Uterus (tissue), 3 donors: ENCODE measurements at regions not wholly inside any gene's neighbourhood (a gene's known extent, or its start where the extent isn't known, plus 50 kb on each side); places are given as distances from the start of the nearest gene placed in this dataset.
"Not testable (repeated sequence)": the region's sequence is repeated elsewhere in the genome, so short reads cannot be mapped to it uniquely, and the experiment has no call there.

Experiments used
- DNase-seq, 2 donors: peaks; one replicate each; pipeline ENCODE4 v3.0.0-alpha.2; 2019 to 2020
- H3K27ac ChIP-seq, 2 donors: fragments of 200-600 bp; sonication (generic); 1 replicate in 1 of 2; 2 replicates in 1 of 2; pipeline ENCODE4 v1.5.1; 2016 to 2018
- H3K27me3 ChIP-seq, 2 donors: fragments of 200-600 bp; sonication (generic); one replicate each; pipeline ENCODE4 v1.5.1; 2018 to 2019; ENCODE audit warnings: control low read depth in 1 of 2
- H3K36me3 ChIP-seq, 2 donors: fragments of 200-600 bp; sonication (generic); one replicate each; pipeline ENCODE4 v1.5.1; 2019; ENCODE audit warnings: control low read depth in 1 of 2
- H3K4me1 ChIP-seq, 2 donors: fragments of 200-600 bp; sonication (generic); one replicate each; pipeline ENCODE4 v1.5.1; 2018 to 2019; ENCODE audit warnings: control low read depth in 1 of 2
- H3K4me3 ChIP-seq, 2 donors: fragments of 200-600 bp; sonication (generic); 1 replicate in 1 of 2; 2 replicates in 1 of 2; pipeline ENCODE4 v1.5.1; 2018 to 2019; ENCODE audit warnings: mild to moderate bottlenecking in 1 of 2
- H3K9me3 ChIP-seq, 2 donors: fragments of 200-600 bp; sonication (generic); one replicate each; pipeline ENCODE4 v1.5.1; 2019; ENCODE audit warnings: control low read depth in 1 of 2
- POLR2A ChIP-seq, 2 donors: fragments of 450-650 bp; IDR thresholded peaks; one replicate each; pipeline ENCODE4 v1.6.1; 2016; ENCODE audit warnings: antibody characterized with exemption in 2 of 2, mild to moderate bottlenecking in 1 of 2, moderate library complexity in 1 of 2
- intact Hi-C: fragments of 100-400 bp; cut with DNase I; formaldehyde crosslinking; loops from one replicate; pipeline ENCODE4 v1.15.1; 2023; ENCODE audit warnings: low total_unique reads
- TF ChIP-seq, protein P1 (sequence below), 4 experiments: fragments of 200-600 bp in 2 of 4; fragments of 450-650 bp in 2 of 4; sonication (generic) in 2 of 4; IDR thresholded peaks; one replicate each; pipeline ENCODE4 v1.5.1; 2016 to 2019; ENCODE audit warnings: antibody characterized with exemption in 4 of 4, mild to moderate bottlenecking in 2 of 4, moderate library complexity in 1 of 4
- donor health status: DM: yes; HTN: yes; CAD: no.

- H3K9me3 ChIP-seq: no peaks in the 10 kb centered on the region
- intact Hi-C loops: no loop called here
- H3K4me1 ChIP-seq: no peaks in the 10 kb centered on the region
- no peak for DNase-seq
- no peaks in the 10 kb centered on the region for H3K36me3 ChIP-seq
- H3K27me3 ChIP-seq: no peaks in the 10 kb centered on the region
- H3K4me3 ChIP-seq: no peak overlapping the region
- H3K27ac ChIP-seq: no peak overlapping the region
- no peak for TF ChIP-seq POLR2A (IDR thresholded peaks at IDR 0.05)
- TF ChIP-seq, protein P1, sequence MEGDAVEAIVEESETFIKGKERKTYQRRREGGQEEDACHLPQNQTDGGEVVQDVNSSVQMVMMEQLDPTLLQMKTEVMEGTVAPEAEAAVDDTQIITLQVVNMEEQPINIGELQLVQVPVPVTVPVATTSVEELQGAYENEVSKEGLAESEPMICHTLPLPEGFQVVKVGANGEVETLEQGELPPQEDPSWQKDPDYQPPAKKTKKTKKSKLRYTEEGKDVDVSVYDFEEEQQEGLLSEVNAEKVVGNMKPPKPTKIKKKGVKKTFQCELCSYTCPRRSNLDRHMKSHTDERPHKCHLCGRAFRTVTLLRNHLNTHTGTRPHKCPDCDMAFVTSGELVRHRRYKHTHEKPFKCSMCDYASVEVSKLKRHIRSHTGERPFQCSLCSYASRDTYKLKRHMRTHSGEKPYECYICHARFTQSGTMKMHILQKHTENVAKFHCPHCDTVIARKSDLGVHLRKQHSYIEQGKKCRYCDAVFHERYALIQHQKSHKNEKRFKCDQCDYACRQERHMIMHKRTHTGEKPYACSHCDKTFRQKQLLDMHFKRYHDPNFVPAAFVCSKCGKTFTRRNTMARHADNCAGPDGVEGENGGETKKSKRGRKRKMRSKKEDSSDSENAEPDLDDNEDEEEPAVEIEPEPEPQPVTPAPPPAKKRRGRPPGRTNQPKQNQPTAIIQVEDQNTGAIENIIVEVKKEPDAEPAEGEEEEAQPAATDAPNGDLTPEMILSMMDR (IDR thresholded peaks at IDR 0.05): no peak
Observed at GRCh38 chr6:3921663-3922062, 72.5 kb downstream of the FAM50B start.

- H3K4me3 ChIP-seq, intact Hi-C loops, H3K36me3 ChIP-seq, H3K4me1 ChIP-seq, H3K9me3 ChIP-seq, H3K27ac ChIP-seq, DNase-seq, H3K27me3 ChIP-seq: not testable (repeated sequence)
Observed at GRCh38 chr6:3922619-3923018, 73.4 kb downstream of the FAM50B start.

DNA sequence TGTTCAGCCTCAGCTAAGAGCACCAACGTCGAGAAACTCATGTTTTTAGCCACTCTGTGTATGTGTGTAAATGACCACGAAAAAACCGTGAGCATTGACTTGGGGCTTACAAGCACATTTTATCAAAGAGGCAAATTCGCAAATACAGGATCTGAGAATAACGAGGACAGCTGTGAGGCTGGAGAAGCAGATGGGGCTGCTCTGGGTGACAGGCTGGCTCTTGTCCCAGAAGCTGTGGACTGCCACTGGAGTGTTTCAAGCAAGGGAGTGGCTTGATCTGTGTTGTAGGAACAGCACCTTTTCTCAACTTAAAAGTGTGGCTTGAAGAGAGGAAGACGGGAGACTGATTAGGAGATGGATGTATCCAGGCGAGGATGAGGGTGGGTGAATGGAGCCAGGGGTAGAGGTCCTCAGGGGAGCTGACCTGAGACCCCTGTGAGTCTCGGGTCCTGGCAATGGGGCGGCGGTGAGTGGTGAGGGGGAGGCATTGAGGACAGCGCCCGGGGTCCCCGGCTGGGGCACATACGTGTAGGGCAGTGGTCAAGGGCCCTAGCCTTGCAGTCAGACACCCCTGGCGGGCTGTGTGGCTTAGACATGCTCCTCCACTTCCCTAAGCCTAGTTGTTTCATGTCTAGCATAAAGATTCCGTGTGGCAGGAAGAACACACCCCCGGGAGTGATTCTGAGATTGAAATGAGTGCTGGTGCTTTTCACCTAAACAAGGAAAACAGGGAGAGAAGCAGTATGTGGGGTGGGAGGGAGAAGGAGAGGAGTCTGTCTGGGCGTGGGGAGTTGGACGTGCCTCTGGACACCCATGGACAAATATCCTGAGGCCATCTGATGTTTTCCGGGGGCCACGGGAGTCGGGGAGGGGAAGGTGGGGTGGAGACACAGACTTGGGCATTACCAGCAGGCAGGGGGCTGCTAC is 76.3 kb downstream of the FAM50B start:
- H3K36me3 ChIP-seq, H3K4me1 ChIP-seq, intact Hi-C loops, H3K4me3 ChIP-seq, H3K9me3 ChIP-seq, H3K27me3 ChIP-seq: not testable (repeated sequence)
- H3K27ac ChIP-seq: peak overlapping the region; percentile 50 to 57
- DNase-seq: peak; percentile 43 to 75

- Histone ChIP-seq H3K36me3 (no peaks in the 10 kb centered on the region), H3K27me3 (no peaks in the 10 kb centered on the region), H3K4me1 (no peaks in the 10 kb centered on the region), H3K9me3 (no peaks in the 10 kb centered on the region), H3K4me3 (no peak overlapping the region), H3K27ac (peak overlapping the region; percentile 50 to 57)
- DNase-seq: peak in 1 of 2 donors; percentile 48
- intact Hi-C loops: no loop called here
- no peak for TF ChIP-seq POLR2A (IDR thresholded peaks at IDR 0.05)
Observed at GRCh38 chr6:3926150-3926482, 76.9 kb downstream of the FAM50B start.

DNA sequence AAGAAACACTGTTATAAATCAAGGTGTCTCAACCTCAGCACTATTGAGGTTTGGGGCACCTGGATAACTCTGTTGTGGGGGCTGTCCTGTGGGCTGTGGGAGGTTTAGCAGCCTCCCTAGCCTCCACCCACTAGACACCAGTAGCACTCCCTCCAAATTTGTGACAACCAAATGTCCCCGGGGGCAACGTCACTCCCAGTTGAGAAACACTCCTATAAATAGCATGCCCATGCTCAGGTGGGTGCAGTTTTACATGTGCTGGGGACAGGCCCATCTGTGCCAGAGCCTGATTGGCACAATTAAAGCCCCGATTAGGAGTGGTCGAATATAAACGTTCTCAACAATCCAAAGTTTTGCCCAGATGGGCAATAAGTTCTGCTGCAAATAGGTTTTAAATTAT is 78.9 kb downstream of the FAM50B start:
- Histone ChIP-seq H3K27ac (no peak overlapping the region), H3K4me1 (no peaks in the 10 kb centered on the region), H3K4me3 (no peak overlapping the region), H3K36me3 (no peaks in the 10 kb centered on the region), H3K9me3 (no peaks in the 10 kb centered on the region), H3K27me3 (no peaks in the 10 kb centered on the region)
- intact Hi-C loops: no loop called here
- no peak for DNase-seq
- no peak for TF ChIP-seq POLR2A (IDR thresholded peaks at IDR 0.05)

DNA sequence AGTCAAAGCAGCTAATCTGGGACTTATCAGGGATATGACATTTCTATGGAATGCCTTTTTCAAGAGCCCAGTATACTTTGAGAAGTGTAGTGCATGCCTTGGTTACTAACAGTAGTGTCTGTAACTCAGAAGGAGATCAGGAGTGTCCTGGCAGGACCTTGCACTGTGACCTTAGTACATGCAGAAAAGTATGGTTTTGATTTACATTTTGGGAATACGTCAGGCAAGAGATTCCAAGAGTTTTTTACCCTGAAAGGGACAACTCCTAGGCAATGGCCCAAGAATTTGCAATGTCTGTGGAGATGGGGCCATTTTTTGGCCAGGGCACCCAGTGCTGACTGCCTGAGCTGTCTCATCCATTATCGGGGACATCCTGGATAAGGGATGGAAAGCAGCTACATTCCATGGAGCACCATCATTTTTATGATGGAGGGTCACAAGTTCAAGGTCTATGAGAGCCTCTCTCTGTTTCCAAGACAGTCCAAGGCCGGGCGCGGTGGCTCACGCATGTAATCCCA is 80.2 kb downstream of the FAM50B start:
- Histone ChIP-seq H3K27ac (peak overlapping the region in 1 of 2 donors; percentile 41), H3K4me1 (no peaks in the 10 kb centered on the region), H3K36me3 (no peaks in the 10 kb centered on the region), H3K9me3 (no peaks in the 10 kb centered on the region), H3K4me3 (no peak overlapping the region), H3K27me3 (no peaks in the 10 kb centered on the region)
- TF ChIP-seq POLR2A (IDR thresholded peaks at IDR 0.05): no peak
- TF ChIP-seq, protein P1 (IDR thresholded peaks at IDR 0.05): no peak
- intact Hi-C loops: no loop called here
- DNase-seq: peak; percentile 38 to 78

GRCh38 chr6:3937438-3937837 is 88.3 kb downstream of the FAM50B start:
- H3K27ac ChIP-seq: no peak overlapping the region
- H3K4me3 ChIP-seq: no peak overlapping the region
- DNase-seq: no peak
- TF ChIP-seq POLR2A (IDR thresholded peaks at IDR 0.05): no peak
- TF ChIP-seq, protein P1 (IDR thresholded peaks at IDR 0.05): no peak
- H3K9me3 ChIP-seq: no peaks in the 10 kb centered on the region
- intact Hi-C loops: no loop called here
- H3K4me1 ChIP-seq: no peaks in the 10 kb centered on the region
- no peaks in the 10 kb centered on the region for H3K36me3 ChIP-seq
- H3K27me3 ChIP-seq: no peaks in the 10 kb centered on the region
